NCI-H774 (cell line): ENCODE measurements at regions not wholly inside any gene's neighbourhood (a gene's known extent, or its start where the extent isn't known, plus 50 kb on each side); places are given as distances from the start of the nearest gene placed in this dataset.

Experiments
- DNase-seq: peaks from one replicate; lab custom pipeline; 2025; lab: John Stamatoyannopoulos, UW

GRCh38 chr1:106755682-106756406 lies 300.6 kb upstream of the PRMT6 start:
- DNase-seq, result no peak

GRCh38 chr1:106756752-106757151 lies 299.7 kb upstream of the PRMT6 start:
- no peak for DNase-seq

GRCh38 chr1:106768077-106768476 lies 288.4 kb upstream of the PRMT6 start:
- no peak for DNase-seq

GRCh38 chr1:106768501-106768900 lies 288.0 kb upstream of the PRMT6 start:
- DNase-seq, result no peak

- no peak for DNase-seq
Measured at GRCh38 chr1:106773206-106773605, 283.3 kb upstream of the PRMT6 start.

GRCh38 chr1:106780066-106780465 lies 276.4 kb upstream of the PRMT6 start:
- DNase-seq, result no peak

GRCh38 chr1:106780806-106781569 lies 275.5 kb upstream of the PRMT6 start:
- DNase-seq, result no peak

- no peak for DNase-seq
Measured at GRCh38 chr1:106785176-106785575, 271.3 kb upstream of the PRMT6 start.

- no peak for DNase-seq
Measured at GRCh38 chr1:106787520-106787919, 269.0 kb upstream of the PRMT6 start.

GRCh38 chr1:106789686-106790085 lies 266.8 kb upstream of the PRMT6 start:
- no peak for DNase-seq

- no peak for DNase-seq
Measured at GRCh38 chr1:106791041-106791440, 265.4 kb upstream of the PRMT6 start.

- no peak for DNase-seq
Measured at GRCh38 chr1:106793651-106794050, 262.8 kb upstream of the PRMT6 start.

GRCh38 chr1:106798991-106799390 lies 257.5 kb upstream of the PRMT6 start:
- no peak for DNase-seq

- no peak for DNase-seq
Measured at GRCh38 chr1:106802181-106802580, 254.3 kb upstream of the PRMT6 start.

- no peak for DNase-seq
Measured at GRCh38 chr1:106814418-106814817, 242.1 kb upstream of the PRMT6 start.

GRCh38 chr1:106817575-106817974 lies 238.9 kb upstream of the PRMT6 start:
- no peak for DNase-seq

GRCh38 chr1:106831511-106831910 lies 225.0 kb upstream of the PRMT6 start:
- no peak for DNase-seq

GRCh38 chr1:106836708-106837107 lies 219.8 kb upstream of the PRMT6 start:
- DNase-seq, result no peak

- no peak for DNase-seq
Measured at GRCh38 chr1:106843518-106843917, 213.0 kb upstream of the PRMT6 start.

- DNase-seq, result no peak
Measured at GRCh38 chr1:106846656-106847055, 209.8 kb upstream of the PRMT6 start.

- DNase-seq, result no peak
Measured at GRCh38 chr1:106861110-106861509, 195.4 kb upstream of the PRMT6 start.

GRCh38 chr1:106868828-106869227 lies 187.6 kb upstream of the PRMT6 start:
- DNase-seq, result no peak

- DNase-seq, result no peak
Measured at GRCh38 chr1:106875622-106876021, 180.9 kb upstream of the PRMT6 start.

GRCh38 chr1:106876384-106876783 lies 180.1 kb upstream of the PRMT6 start:
- DNase-seq, result no peak
